IMR-90 (cell line): ENCODE measurements at regions not wholly inside any gene's neighbourhood (a gene's known extent, or its start where the extent isn't known, plus 50 kb on each side); places are given as distances from the start of the nearest gene placed in this dataset.

ENCODE experiments used
- ATAC-seq: fragments of 200-7000 bp; cut with Tn5 transposase; 2 replicates; pipeline ENCODE4 v1.9.1; 2020; ENCODE audit warnings: low read depth, mild to moderate bottlenecking, moderate library complexity
- BruUV-seq: library from RNA; stranded (reverse); fragments of 400-500 nt; replicated peaks from 2 replicates; lab custom pipeline; 2021; lab: Mats Ljungman, UMichigan
- CTCF ChIA-PET: fragments of 300-600 bp; formaldehyde crosslinking; extraction: SDS; loops from one replicate; lab custom pipeline; 2021; ENCODE audit warnings: antibody characterized with exemption; lab: Yijun Ruan, JAX
- POLR2A ChIA-PET: fragments of 300-600 bp; sonication (Branson Sonifier 250); formaldehyde crosslinking; loops from one replicate; lab custom pipeline; 2022; ENCODE audit warnings: antibody characterized with exemption; ENCODE audit not compliant: unreplicated experiment; lab: Charles Lee
- DNase-seq: peaks from one replicate; pipeline ENCODE4 v3.0.0; 2013
- H2AFZ ChIP-seq: replicated peaks from 2 replicates; pipeline ENCODE3; 2013; ENCODE audit warnings: low read length, mild to moderate bottlenecking; ENCODE audit not compliant: poor library complexity
- H2AK5ac ChIP-seq: 2 replicates; pipeline ENCODE4 v1.6.1; 2013; ENCODE audit warnings: low read depth, low read length, inconsistent platforms
- H2AK9ac ChIP-seq: replicated peaks from 2 replicates; pipeline ENCODE3; 2013; ENCODE audit warnings: mild to moderate bottlenecking, low read depth, low read length, moderate library complexity; ENCODE audit not compliant: poor library complexity
- H2BK120ac ChIP-seq: 2 replicates; pipeline ENCODE4 v1.6.1; 2013; ENCODE audit warnings: low read depth, low read length, inconsistent platforms
- H2BK15ac ChIP-seq: 3 replicates; pipeline ENCODE4 v1.6.1; 2013; ENCODE audit warnings: low read depth, low read length, inconsistent platforms
- H2BK20ac ChIP-seq: 2 replicates; pipeline ENCODE4 v1.6.1; 2013; ENCODE audit warnings: low read depth, mild to moderate bottlenecking, inconsistent platforms, low read length, moderate library complexity
- H2BK5ac ChIP-seq: 2 replicates; pipeline ENCODE4 v1.6.1; 2013; ENCODE audit warnings: mild to moderate bottlenecking, low read depth, low read length, inconsistent platforms; ENCODE audit not compliant: poor library complexity, severe bottlenecking
- H3K14ac ChIP-seq: replicated peaks from 2 replicates; pipeline ENCODE4 v1.6.1; 2013; ENCODE audit warnings: low read depth, low read length, inconsistent platforms
- H3K18ac ChIP-seq: 2 replicates; pipeline ENCODE4 v1.6.1; 2013; ENCODE audit warnings: low read depth, low read length, control low read depth
- H3K23ac ChIP-seq: 2 replicates; pipeline ENCODE4 v1.6.1; 2013; ENCODE audit warnings: low read depth, low read length, inconsistent platforms
- H3K27ac ChIP-seq: 2 replicates; pipeline ENCODE4 v1.5.1; 2013; ENCODE audit warnings: mild to moderate bottlenecking, control low read depth, low read length; ENCODE audit not compliant: insufficient read depth
- H3K27me3 ChIP-seq: 2 replicates; pipeline ENCODE4 v1.6.1; 2013; ENCODE audit warnings: low read length; ENCODE audit not compliant: control insufficient read depth, insufficient read depth
- H3K36me3 ChIP-seq: 2 replicates; pipeline ENCODE4 v1.6.1; 2013; ENCODE audit warnings: low read length, mixed read lengths; ENCODE audit not compliant: control insufficient read depth, insufficient read depth
- H3K4ac ChIP-seq: 2 replicates; pipeline ENCODE4 v1.6.1; 2013; ENCODE audit warnings: low read depth, low read length, inconsistent platforms
- H3K4me1 ChIP-seq: 2 replicates; pipeline ENCODE4 v1.6.1; 2013; ENCODE audit warnings: low read length, mixed read lengths; ENCODE audit not compliant: control insufficient read depth, insufficient read depth
- H3K4me2 ChIP-seq: 2 replicates; pipeline ENCODE4 v1.6.1; 2013; ENCODE audit warnings: low read depth, mild to moderate bottlenecking, control low read depth, low read length, moderate library complexity
- H3K4me3 ChIP-seq: 2 replicates; pipeline ENCODE4 v1.5.1; 2013; ENCODE audit warnings: low read depth, mild to moderate bottlenecking, control low read depth, low read length, moderate library complexity; ENCODE audit not compliant: insufficient read depth
- H3K56ac ChIP-seq: 2 replicates; pipeline ENCODE4 v1.6.1; 2013; ENCODE audit warnings: low read length, inconsistent platforms; ENCODE audit not compliant: insufficient read depth; ENCODE audit errors: extremely low read depth
- H3K79me1 ChIP-seq, 2 experiments: 2 replicates each; pipeline ENCODE4 v1.6.1; 2013; ENCODE audit warnings: low read length in 2 of 2, inconsistent platforms in 1 of 2, low read depth in 1 of 2
- H3K9ac ChIP-seq: 2 replicates; pipeline ENCODE4 v1.6.1; 2013; ENCODE audit warnings: low read depth, low read length, control low read depth
- H3K9me1 ChIP-seq: 2 replicates; pipeline ENCODE4 v1.6.1; 2013; ENCODE audit warnings: low read length, inconsistent platforms; ENCODE audit not compliant: insufficient read depth
- H3K9me3 ChIP-seq: 2 replicates; pipeline ENCODE4 v1.6.1; 2013; ENCODE audit warnings: low read length; ENCODE audit not compliant: control insufficient read depth, insufficient read depth
- H4K20me1 ChIP-seq: 2 replicates; pipeline ENCODE4 v1.6.1; 2013; ENCODE audit warnings: low read length, inconsistent platforms; ENCODE audit not compliant: insufficient read depth
- H4K5ac ChIP-seq: 2 replicates; pipeline ENCODE4 v1.6.1; 2013; ENCODE audit warnings: mild to moderate bottlenecking, low read depth, low read length, control low read depth
- H4K8ac ChIP-seq, 2 experiments: 2 replicates each; pipeline ENCODE4 v1.6.1; 2013; ENCODE audit warnings: low read depth in 2 of 2, low read length in 2 of 2, control low read depth in 1 of 2, inconsistent platforms in 1 of 2
- H4K91ac ChIP-seq: 2 replicates; pipeline ENCODE4 v1.6.1; 2013; ENCODE audit warnings: low read depth, low read length, inconsistent platforms; ENCODE audit not compliant: insufficient read depth
- BHLHE40 ChIP-seq: fragments of 150-350 bp; IDR thresholded peaks from 2 replicates; pipeline ENCODE4 v1.6.1; 2016; ENCODE audit warnings: mild to moderate bottlenecking, low read depth, low read length
- CEBPB ChIP-seq: IDR thresholded peaks from 2 replicates; pipeline ENCODE4 v1.6.1; 2012; ENCODE audit warnings: low read depth, low read length, improper control_type of control experiment
- CHD1 ChIP-seq: IDR thresholded peaks from 2 replicates; pipeline ENCODE4 v1.6.1; 2012; ENCODE audit warnings: low read depth, low read length, improper control_type of control experiment
- MAFK ChIP-seq: IDR thresholded peaks from 2 replicates; pipeline ENCODE4 v1.6.1; 2012; ENCODE audit warnings: low read depth, low read length, improper control_type of control experiment
- MAZ ChIP-seq: IDR thresholded peaks from 2 replicates; pipeline ENCODE4 v1.6.1; 2012; ENCODE audit warnings: low read depth, mild to moderate bottlenecking, low read length, improper control_type of control experiment, moderate library complexity, borderline replicate concordance
- MXI1 ChIP-seq: IDR thresholded peaks from 2 replicates; pipeline ENCODE4 v1.6.1; 2012; ENCODE audit warnings: low read depth, mild to moderate bottlenecking, low read length, moderate library complexity, borderline replicate concordance
- NFE2L2 ChIP-seq: fragments of 150-350 bp; IDR thresholded peaks from 2 replicates; pipeline ENCODE4 v1.6.1; 2016; ENCODE audit warnings: low read depth, mild to moderate bottlenecking, low read length
- POLR2A ChIP-seq: IDR thresholded peaks from 2 replicates; pipeline ENCODE4 v1.6.1; 2012; ENCODE audit warnings: mild to moderate bottlenecking, low read depth, low read length
- RAD21 ChIP-seq: IDR thresholded peaks from 2 replicates; pipeline ENCODE4 v1.6.1; 2012; ENCODE audit warnings: low read length, improper control_type of control experiment
- RCOR1 ChIP-seq: IDR thresholded peaks from 2 replicates; pipeline ENCODE4 v1.6.1; 2012; ENCODE audit warnings: mild to moderate bottlenecking, low read length, improper control_type of control experiment; ENCODE audit not compliant: insufficient replicate concordance
- SMC3 ChIP-seq: fragments of 150-350 bp; IDR thresholded peaks from 2 replicates; pipeline ENCODE4 v1.6.1; 2016; ENCODE audit warnings: low read depth, mild to moderate bottlenecking, antibody characterized with exemption, low read length, moderate library complexity
- WGBS, 2 experiments: methylation state at CpG; one replicate each; pipeline versions ENCODE4 v1.1.5 to v1.1.7; 2013; ENCODE audit warnings: missing lambda C conversion rate in 2 of 2; ENCODE audit not compliant: insufficient read length in 1 of 2; ENCODE audit errors: extremely low coverage in 2 of 2; 5-methylcytosine and 5-hydroxymethylcytosine counted together
- dilution Hi-C: fragments of 300-500 bp; cut with HindIII; formaldehyde crosslinking; loops from one replicate; pipeline ENCODE4 v1.14.3; 2018; ENCODE audit warnings: low sequenced_read_pairs; ENCODE audit not compliant: unreplicated experiment
- in situ Hi-C: fragments of 300-500 bp; cut with MboI; formaldehyde crosslinking; loops from 3 replicates; pipeline ENCODE4 v1.14.3; 2019; ENCODE audit warnings: low sequenced_read_pairs, inconsistent platforms, mixed read lengths
- intact Hi-C: fragments of 100-400 bp; cut with micrococcal nuclease; formaldehyde crosslinking; loops from 2 replicates; pipeline ENCODE4 v1.10.0; 2022
- TF ChIP-seq, protein P1 (sequence below): fragments of 150-350 bp; IDR thresholded peaks from 2 replicates; pipeline ENCODE4 v1.6.1; 2017; ENCODE audit warnings: mild to moderate bottlenecking, antibody characterized with exemption, low read length, low read depth

DNA sequence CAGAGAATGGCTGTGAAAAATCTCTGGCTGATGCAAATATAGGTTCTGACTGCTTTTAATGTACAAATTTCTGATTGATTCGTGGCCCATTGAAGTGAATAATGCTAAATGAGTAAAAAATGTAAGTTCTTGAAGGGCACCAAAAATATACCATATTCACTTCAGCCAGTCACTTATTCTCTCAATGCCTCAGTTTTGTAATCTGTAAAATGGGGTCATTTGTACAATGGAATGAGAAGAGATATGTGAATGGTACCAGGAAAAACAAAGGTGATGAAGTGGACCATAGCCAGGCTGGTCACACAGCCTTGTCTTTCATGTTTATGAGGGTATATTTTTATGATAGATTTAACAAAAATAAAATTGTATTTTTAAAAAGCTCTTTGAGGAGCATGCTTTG is 441.2 kb upstream of the NR3C2 start:
- POLR2A ChIA-PET, result no interaction called here
- dilution Hi-C loops (no loop called here), in situ Hi-C loops (no loop called here), intact Hi-C loops (no loop called here)
- no peak overlapping the region for H3K14ac ChIP-seq
- H3K18ac ChIP-seq, result no peak overlapping the region
- DNase-seq (no peak), ATAC-seq (no peak)
- BruUV-seq, result no TSS peak
- WGBS, 2 experiments, result no CpG with 5 or more reads among the region's 1 CpG
- TF ChIP-seq CHD1, result no peak
- TF ChIP-seq CEBPB, result no peak
- no peak for TF ChIP-seq POLR2A
- TF ChIP-seq SMC3, result no peak
- no peak for TF ChIP-seq NFE2L2
- no peak for TF ChIP-seq MAZ
- TF ChIP-seq RAD21, result no peak
- TF ChIP-seq MAFK, result no peak
- no peak for TF ChIP-seq RCOR1
- TF ChIP-seq, protein P1, sequence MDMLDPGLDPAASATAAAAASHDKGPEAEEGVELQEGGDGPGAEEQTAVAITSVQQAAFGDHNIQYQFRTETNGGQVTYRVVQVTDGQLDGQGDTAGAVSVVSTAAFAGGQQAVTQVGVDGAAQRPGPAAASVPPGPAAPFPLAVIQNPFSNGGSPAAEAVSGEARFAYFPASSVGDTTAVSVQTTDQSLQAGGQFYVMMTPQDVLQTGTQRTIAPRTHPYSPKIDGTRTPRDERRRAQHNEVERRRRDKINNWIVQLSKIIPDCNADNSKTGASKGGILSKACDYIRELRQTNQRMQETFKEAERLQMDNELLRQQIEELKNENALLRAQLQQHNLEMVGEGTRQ, result no peak
- TF ChIP-seq BHLHE40, result no peak
- TF ChIP-seq MXI1, result no peak
- H3K4me3 ChIP-seq, result no peak overlapping the region
- no peaks in the 10 kb centered on the region for H3K79me1 ChIP-seq
- no peak overlapping the region for H3K23ac ChIP-seq
- no peak overlapping the region for H3K9ac ChIP-seq
- no peaks in the 10 kb centered on the region for H3K9me3 ChIP-seq
- no peak overlapping the region for H4K5ac ChIP-seq
- H4K20me1 ChIP-seq, result no peaks in the 10 kb centered on the region
- no peak overlapping the region for H2AK9ac ChIP-seq
- no peaks in the 10 kb centered on the region for H3K9me1 ChIP-seq
- H2BK5ac ChIP-seq, result no peak overlapping the region
- no peak overlapping the region for H2BK120ac ChIP-seq
- H2AFZ ChIP-seq, result no peak overlapping the region
- no peaks in the 10 kb centered on the region for H3K36me3 ChIP-seq
- H4K8ac ChIP-seq, result no peak overlapping the region
- no peak overlapping the region for H2AK5ac ChIP-seq
- no peak overlapping the region for H4K91ac ChIP-seq
- no peak overlapping the region for H3K56ac ChIP-seq
- no peak overlapping the region for H2BK20ac ChIP-seq
- H3K4ac ChIP-seq, result no peak overlapping the region
- H3K27me3 ChIP-seq, result no peaks in the 10 kb centered on the region
- CTCF ChIA-PET, result interaction anchor here (0.6 kb wide), 1 partner anchor 33 kb away, joined by 3 read pairs; no protein-coding TSS in a partner anchor
- no peaks in the 10 kb centered on the region for H3K4me1 ChIP-seq
- H3K27ac ChIP-seq, result no peak overlapping the region
- H2BK15ac ChIP-seq, result no peak overlapping the region
- H3K4me2 ChIP-seq, result no peak overlapping the region
